Pancreas (tissue), 10 donors: ENCODE measurements at regions not wholly inside any gene's neighbourhood (a gene's known extent, or its start where the extent isn't known, plus 50 kb on each side); places are given as distances from the start of the nearest gene placed in this dataset.
A peak's percentile ranks its signal among the peaks of the same experiment; 100 is the strongest.

Source experiments
- ATAC-seq, 4 donors: fragments of 200-7000 bp; cut with Tn5 transposase; one replicate each; pipeline versions ENCODE4 v1.8.0 to v1.9.1; 2020; ENCODE audit warnings: mild to moderate bottlenecking in 4 of 4, moderate library complexity in 4 of 4
- DNase-seq, 6 donors: peaks; one replicate each; pipeline ENCODE4 v3.0.0-alpha.2; 2020
- FAIRE-seq: peaks from 2 replicates; lab custom pipeline; 2012; peaks lifted over from hg19 to GRCh38; lab: Jason Lieb, UNC
- H3K27ac ChIP-seq, 4 donors: fragments of 200-600 bp; sonication (generic); 1 replicate in 3 of 4; 2 replicates in 1 of 4; pipeline versions ENCODE4 v1.5.0 to v1.8.0; 2020
- H3K27me3 ChIP-seq, 4 donors: fragments of 200-600 bp; one replicate each; pipeline ENCODE4 v1.8.0; 2021
- H3K36me3 ChIP-seq, 3 donors: fragments of 200-600 bp; sonication (generic) in 1 of 3; one replicate each; pipeline versions ENCODE4 v1.5.0 to v1.8.0; 2020 to 2021
- H3K4me1 ChIP-seq, 3 donors: fragments of 200-600 bp; one replicate each; pipeline ENCODE4 v1.8.0; 2021
- H3K4me3 ChIP-seq, 4 donors: fragments of 200-600 bp; sonication (generic) in 2 of 4; one replicate each; pipeline versions ENCODE4 v1.5.0 to v1.8.0; 2020 to 2021
- H3K9me3 ChIP-seq, 4 donors: fragments of 200-600 bp; one replicate each; pipeline ENCODE4 v1.8.0; 2021
- WGBS, 2 donors: extraction: QIAGEN DNeasy Blood & Tissue Kit; methylation state at CpG; one replicate each; pipeline ENCODE4 v1.1.7; 2013; 5-methylcytosine and 5-hydroxymethylcytosine counted together
- intact Hi-C, 3 donors: fragments of 100-400 bp; cut with DNase I; formaldehyde crosslinking; loops; one replicate each; pipeline versions ENCODE4 v1.11.1 to v1.14.2; 2022
- TF ChIP-seq, protein P1 (sequence below), 4 donors: fragments of 200-600 bp; sonication (generic) in 3 of 4; IDR thresholded peaks; one replicate each; pipeline versions ENCODE4 v1.5.0 to v1.8.0; 2021; ENCODE audit warnings: antibody characterized with exemption in 4 of 4
- donor health status: healthy with polysubstance abuse.
- donor health status: DM: no; HTN: no; CAD: no; lungs with moderate emphysema.
- donor health status: DM: no; HTN: no; CAD: no.
- donor health status: control.
- donor health status: control.
- donor health status: Bipolar disorder and iron deficiency.
- donor health status: DM: yes; HTN: yes; CAD: no.
- donor health status: DM: no; HTN: no; CAD: no.
- donor health status: DM: no; HTN: no; CAD: no.
- donor health status: DM: yes; HTN: yes; CAD: no.

DNA sequence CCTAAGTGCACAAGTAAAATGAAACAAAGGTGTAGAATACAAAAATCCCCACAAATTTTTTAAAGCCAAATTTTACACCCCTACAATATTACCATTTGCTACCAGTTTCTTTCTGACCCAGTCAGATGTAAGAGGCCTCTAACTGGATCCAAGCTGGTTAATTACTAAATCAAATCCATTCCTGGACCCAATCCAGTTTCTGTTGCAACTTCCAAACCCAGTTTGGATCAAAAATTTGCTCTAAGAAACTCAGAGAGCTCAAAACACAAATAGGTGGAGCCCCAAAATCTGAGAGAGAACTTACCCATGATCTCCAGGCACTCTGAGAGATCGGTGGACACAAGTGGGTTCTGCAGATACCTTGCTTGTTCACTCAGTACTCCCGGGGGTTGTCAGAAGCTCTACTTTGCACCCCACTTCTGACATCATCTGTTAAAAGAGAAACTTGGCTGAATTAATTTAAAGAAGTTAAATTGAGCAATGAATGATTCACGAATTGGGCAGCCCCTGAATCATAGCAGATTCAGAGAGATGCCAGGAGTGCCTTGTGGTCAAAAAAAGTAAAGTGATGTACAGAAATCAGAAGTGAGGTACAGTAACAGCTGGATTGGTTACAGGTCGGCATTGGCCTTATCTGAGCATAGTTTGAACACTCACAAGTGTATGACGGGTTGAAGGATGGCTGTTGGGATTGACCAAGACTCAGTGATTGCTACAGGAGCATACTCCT lies 448.0 kb downstream of the KCNT2 start:
- no peaks in the 10 kb centered on the region for H3K27me3 ChIP-seq
- no peak for FAIRE-seq

DNA sequence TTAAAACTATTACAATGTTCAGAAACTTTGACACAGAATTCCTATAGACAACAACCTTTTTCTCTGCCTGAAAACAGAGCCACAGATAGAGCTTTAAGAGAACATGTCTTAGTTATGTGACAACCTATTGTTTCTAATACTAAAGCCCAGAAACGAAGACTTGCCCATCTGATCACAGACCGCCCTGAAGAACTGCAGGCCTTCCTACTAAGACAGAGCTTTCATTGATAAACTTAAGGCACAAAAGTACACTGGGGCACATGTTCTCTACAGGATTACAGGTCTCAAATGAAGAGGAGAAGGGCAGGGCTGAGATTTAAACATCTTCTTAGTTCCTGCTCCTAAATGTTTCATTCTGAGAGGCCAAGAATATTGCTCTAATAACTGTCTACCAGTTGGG lies 452.7 kb downstream of the KCNT2 start:
- Histone ChIP-seq H3K36me3 (no peaks in the 10 kb centered on the region), H3K9me3 (no peaks in the 10 kb centered on the region), H3K4me1 (peaks cover 0 to 5% (median 5%) of the 10 kb centered on the region in 3 donors), H3K27me3 (no peaks in the 10 kb centered on the region), H3K27ac (no peak overlapping the region), H3K4me3 (no peak overlapping the region)
- DNase-seq (no peak), FAIRE-seq (no peak), ATAC-seq (no peak)
- intact Hi-C loops = loop anchor here in 1 of 3 donors (10.0 kb wide), 1 partner anchor 509 kb away; no protein-coding TSS in a partner anchor
- WGBS, 2 donors = 69 to 74% methylated on average over 2 of the region's 2 CpGs
- TF ChIP-seq, protein P1, sequence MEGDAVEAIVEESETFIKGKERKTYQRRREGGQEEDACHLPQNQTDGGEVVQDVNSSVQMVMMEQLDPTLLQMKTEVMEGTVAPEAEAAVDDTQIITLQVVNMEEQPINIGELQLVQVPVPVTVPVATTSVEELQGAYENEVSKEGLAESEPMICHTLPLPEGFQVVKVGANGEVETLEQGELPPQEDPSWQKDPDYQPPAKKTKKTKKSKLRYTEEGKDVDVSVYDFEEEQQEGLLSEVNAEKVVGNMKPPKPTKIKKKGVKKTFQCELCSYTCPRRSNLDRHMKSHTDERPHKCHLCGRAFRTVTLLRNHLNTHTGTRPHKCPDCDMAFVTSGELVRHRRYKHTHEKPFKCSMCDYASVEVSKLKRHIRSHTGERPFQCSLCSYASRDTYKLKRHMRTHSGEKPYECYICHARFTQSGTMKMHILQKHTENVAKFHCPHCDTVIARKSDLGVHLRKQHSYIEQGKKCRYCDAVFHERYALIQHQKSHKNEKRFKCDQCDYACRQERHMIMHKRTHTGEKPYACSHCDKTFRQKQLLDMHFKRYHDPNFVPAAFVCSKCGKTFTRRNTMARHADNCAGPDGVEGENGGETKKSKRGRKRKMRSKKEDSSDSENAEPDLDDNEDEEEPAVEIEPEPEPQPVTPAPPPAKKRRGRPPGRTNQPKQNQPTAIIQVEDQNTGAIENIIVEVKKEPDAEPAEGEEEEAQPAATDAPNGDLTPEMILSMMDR (IDR thresholded peaks at IDR 0.05) = no peak

More for the DNA sequence above, 448.0 kb downstream of the KCNT2 start:
- Histone ChIP-seq H3K4me1 (no peaks in the 10 kb centered on the region), H3K9me3 (no peaks in the 10 kb centered on the region), H3K4me3 (no peak overlapping the region), H3K36me3 (no peaks in the 10 kb centered on the region), H3K27ac (no peak overlapping the region)
- no peak for DNase-seq
- TF ChIP-seq, protein P1 (IDR thresholded peaks at IDR 0.05) = no peak
- ATAC-seq = no peak
- intact Hi-C loops = no loop called here
- 54 to 62% methylated on average over 5 of the region's 5 CpGs for WGBS, 2 donors

DNA sequence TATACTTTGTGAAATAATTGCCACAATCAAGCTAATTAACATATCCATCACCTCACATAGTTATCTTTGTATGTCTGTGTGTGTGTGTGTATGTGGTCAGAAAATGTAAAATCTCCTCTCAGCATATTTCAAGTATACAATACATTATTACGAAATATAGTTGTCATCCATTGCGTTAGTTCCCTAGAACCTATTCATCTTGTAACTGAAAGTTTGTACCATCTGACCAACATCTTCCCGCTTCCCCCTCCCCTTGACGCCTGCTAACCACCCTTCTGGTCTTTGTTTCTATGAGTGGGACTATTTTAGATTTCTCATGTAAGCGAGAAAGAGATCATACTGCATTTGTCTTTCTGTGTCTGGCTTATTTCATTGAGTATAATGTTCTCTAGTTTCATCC lies 455.3 kb downstream of the KCNT2 start:
- intact Hi-C loops = loop anchor here in 1 of 3 donors (10.0 kb wide), 1 partner anchor 512 kb away; no protein-coding TSS in a partner anchor
- no peak for DNase-seq
- no peaks in the 10 kb centered on the region for H3K9me3 ChIP-seq
- ATAC-seq = no peak
- H3K4me1 ChIP-seq = peaks cover 0 to 5% (median 5%) of the 10 kb centered on the region in 3 donors
- no peaks in the 10 kb centered on the region for H3K27me3 ChIP-seq
- no peak for FAIRE-seq
- H3K27ac ChIP-seq = no peak overlapping the region
- H3K4me3 ChIP-seq = no peak overlapping the region
- no peaks in the 10 kb centered on the region for H3K36me3 ChIP-seq
- TF ChIP-seq, protein P1 (IDR thresholded peaks at IDR 0.05) = no peak
- 90 to 91% methylated on average over 5 of the region's 5 CpGs for WGBS, 2 donors

DNA sequence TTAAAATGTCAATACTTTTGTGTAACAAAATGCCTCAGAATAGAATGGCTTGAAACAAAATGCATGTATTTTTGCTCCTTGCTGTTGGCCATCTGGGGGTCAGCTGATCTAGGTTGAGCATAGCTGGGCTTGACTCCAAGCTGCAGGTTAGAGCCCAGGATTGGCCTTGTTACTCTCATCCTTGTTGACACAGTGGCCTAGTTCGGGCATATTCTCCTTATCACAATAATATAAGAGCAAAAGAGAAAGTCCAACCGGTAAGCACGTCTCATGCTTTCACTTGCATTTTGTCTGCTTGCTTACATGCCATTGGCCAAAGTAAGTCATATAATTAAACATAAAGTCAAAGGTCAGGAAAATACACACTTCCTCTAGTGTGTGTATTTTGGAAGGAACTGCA lies 456.2 kb downstream of the KCNT2 start:
- H3K27me3 ChIP-seq = no peaks in the 10 kb centered on the region
- H3K9me3 ChIP-seq = no peaks in the 10 kb centered on the region
- no peaks in the 10 kb centered on the region for H3K36me3 ChIP-seq
- no peak for FAIRE-seq
- H3K4me3 ChIP-seq = no peak overlapping the region
- no peak overlapping the region for H3K27ac ChIP-seq
- TF ChIP-seq, protein P1 (IDR thresholded peaks at IDR 0.05) = no peak
- peak in 2 of 6 donors; percentile 9 to 12 for DNase-seq
- peak in 3 of 4 donors; percentile 68 to 75 (median 74) for ATAC-seq
- H3K4me1 ChIP-seq = peaks cover 0 to 5% (median 5%) of the 10 kb centered on the region in 3 donors
- intact Hi-C loops = loop anchor here in 1 of 3 donors (10.0 kb wide), 1 partner anchor 513 kb away; no protein-coding TSS in a partner anchor
- WGBS, 2 donors = 7 to 17% methylated on average over 3 of the region's 3 CpGs
